Stimulated activated CD4-positive, alpha-beta T cell treated with anti-CD3 and anti-CD28 coated beads, Interleukin-1b, Interleukin-23, amount 100 ng/mL, for 4 hours (primary cell): ENCODE measurements at regions not wholly inside any gene's neighbourhood (a gene's known extent, or its start where the extent isn't known, plus 50 kb on each side); places are given as distances from the start of the nearest gene placed in this dataset.
"Not testable (repeated sequence)": the region's sequence is repeated elsewhere in the genome, so short reads cannot be mapped to it uniquely, and the experiment has no call there.

ENCODE experiments used
- DNase-seq, 2 donors: peaks; one replicate each; pipeline ENCODE4 v3.0.0-alpha.2; 2020; ENCODE audit warnings: low read depth in 2 of 2

DNA sequence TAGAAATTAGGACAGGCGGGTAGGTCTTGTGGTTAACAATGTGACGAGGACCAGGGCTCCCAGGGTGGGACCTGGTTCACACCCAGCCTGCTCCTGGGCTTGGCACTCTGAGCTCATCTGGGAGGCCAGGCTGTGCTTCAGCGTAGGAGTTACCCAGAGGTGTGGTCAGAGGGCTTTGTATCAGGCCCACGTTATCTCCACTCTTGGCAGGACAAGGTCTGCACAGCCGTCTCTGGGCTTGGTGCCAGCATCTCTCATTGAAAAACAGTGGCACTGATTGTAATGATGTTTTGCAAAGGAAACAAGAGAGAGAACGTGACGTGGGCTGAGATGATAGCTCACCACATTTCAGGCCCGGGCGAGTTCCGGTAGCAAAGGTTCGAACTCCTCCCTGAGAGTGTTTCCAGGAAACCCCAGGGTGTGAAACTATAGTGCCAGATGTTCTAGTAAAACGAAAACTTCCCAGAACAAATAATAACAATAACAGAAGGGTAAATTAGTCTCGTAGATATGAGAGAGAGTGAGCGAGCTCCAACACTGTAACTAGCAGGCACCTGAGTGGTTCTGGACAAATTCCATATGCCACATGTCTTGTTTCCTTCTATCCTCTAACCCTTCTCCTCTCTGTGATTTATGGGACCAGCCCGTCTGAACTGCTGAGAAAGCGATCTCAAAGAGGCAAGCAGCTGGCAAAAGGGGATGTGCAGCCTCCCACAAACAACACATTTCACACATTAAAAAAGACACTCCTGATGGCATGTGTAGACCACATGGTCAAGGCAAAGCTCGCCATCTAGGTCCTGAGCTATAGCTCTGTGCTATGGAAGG is 227.3 kb downstream of the KTN1 start:
- DNase-seq = peak; percentile 28 to 57

DNA sequence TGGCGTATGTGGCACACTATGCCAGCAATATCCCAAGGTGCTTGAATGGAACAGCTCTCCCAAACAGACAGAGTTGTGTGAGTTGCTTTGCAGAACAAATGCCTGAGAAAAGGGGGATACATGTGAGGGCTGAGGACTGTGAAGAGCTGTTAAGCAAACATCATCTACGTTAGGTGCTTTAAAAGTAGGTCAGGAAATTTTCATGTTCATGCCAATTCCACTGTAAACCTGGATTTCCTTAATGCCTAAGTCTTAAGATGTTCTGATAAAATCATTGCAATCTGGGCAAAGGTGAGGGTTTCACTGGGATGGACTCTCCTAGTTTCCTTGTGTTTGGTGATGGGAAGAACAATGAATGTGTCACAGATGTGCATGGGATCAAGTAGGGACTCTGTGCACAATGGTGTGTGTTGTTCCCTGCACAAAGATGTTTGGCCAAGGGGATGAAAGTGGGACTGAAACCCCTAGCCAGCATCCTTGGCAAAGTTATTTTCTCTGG is 227.9 kb downstream of the KTN1 start:
- no peak for DNase-seq

DNA sequence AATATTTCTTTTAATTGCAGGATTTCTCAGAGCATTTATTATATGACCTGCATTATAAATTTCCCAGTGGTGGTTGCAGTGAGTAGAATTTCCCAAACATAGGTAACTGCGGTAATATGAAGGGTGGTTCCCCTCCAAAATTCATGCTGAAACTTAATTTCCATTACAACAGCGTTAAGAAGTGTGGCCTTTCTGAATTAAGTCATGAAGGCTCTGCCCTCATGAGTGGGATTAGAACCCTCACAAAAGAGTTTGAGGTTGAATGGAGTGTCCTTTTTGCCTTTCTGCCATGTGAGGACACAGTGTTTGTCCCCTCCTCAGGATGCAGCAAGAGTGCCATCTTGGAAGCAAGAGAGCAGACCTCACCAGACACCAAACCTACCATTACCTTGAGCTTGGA is 233.6 kb downstream of the KTN1 start:
- no peak for DNase-seq

DNA sequence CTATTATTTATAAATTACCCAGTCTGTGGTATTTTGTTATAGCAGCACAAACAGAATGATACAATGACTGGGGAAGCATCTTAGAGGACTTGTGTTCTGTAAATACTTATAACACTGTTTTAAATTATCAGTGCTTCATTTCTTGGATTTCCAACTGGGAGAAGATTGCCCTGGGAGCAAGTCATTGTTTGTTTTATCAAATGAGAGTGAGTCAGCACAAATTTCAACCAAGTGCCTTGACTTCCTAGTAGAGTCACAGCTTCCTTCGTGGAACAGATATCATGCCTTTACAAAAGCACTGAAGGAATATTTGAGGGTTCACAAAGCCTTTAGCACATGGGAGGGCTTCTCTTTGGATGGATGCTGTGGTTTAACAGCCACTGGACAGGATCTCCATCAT is 234.1 kb downstream of the KTN1 start:
- DNase-seq = no peak

DNA sequence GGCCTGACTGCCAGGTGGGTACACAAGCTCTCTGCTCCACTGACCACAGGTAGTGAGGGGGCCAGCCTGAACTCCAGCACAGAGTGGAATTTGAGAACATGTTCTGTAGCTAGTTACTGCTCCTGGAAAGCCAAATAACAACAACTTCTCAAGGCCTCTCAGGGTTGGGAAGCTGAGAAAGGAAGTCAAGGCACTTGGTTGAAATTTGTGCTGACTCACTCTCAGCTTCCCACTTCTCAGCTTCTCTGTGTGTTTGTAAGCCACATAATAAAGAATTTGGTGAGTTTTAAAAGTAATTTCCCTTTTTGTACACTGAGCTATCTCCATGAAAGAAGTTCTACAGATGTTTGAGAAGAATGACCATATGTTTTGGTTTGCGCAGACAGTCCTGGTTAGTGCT is 234.9 kb downstream of the KTN1 start:
- no peak for DNase-seq

DNA sequence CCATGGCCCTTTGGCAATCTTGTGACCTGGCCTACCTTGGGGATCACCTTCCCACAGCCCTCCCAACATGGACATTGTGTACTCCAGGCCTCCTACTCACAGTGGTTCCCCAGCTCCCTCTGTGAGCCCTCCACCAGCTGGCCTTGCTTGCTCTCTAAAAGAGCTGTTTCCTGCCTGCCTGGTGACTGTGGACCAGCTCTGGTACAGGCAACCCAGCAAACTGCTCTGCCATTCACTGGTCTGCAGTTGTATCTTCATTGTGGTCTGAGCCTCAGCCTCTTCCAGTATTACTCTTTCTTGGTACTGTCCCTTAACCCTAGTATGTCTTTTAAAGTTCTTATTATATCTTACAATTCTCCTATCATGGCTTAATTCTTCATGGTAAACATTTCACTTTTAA is 236.2 kb downstream of the KTN1 start:
- DNase-seq = no peak

DNA sequence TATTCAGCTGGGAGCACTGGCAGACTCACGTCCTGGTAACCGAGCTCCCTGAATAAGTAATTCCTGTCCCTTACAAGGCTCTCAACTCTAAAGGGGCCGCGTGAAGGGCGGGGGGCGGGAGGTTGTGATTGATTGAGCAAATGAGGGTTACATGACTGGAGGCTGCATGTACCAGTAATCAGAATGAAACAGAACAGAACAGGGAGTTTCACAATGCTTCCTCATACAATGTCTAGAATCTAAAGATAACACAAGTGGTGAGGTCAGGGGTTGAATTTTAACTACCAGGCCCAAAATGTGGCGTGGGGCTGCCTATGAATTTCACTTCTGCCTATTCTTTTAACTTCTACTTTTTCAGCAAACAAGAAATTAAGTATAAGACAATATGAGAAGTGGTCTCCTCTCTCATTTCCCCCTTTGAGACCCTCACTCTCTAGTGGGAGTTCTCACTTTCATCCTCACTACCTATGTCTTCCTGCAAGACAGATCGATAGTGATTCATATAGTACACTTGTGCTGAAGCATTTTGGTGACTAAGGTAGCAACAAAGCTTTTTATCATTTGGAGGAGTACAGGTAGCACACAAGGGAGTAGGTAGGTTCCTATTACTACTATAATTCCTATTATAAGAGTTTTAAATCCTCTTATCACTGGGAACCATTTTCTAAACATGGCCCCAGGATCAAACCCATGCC is 239.8 kb downstream of the KTN1 start:
- DNase-seq = no peak

DNA sequence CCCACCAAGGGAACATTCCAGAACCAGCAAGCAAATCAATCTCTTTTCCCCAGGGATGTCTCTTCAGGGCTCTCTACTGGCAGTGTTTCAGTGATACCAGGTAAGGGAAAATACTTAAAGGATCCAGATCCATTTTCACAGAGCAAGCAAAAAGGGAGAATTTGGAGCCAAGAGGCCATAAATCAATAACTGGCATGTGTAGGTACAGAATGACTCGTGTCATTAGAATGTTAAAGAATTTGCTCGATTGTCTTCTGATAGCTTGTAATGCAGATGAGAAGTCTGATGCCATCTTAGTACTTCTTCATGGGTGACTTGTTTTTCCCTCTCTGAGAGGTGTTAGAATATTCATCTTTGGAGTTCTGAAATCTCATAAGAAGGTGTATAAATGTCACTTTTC is 242.9 kb downstream of the KTN1 start:
- DNase-seq = no peak

DNA sequence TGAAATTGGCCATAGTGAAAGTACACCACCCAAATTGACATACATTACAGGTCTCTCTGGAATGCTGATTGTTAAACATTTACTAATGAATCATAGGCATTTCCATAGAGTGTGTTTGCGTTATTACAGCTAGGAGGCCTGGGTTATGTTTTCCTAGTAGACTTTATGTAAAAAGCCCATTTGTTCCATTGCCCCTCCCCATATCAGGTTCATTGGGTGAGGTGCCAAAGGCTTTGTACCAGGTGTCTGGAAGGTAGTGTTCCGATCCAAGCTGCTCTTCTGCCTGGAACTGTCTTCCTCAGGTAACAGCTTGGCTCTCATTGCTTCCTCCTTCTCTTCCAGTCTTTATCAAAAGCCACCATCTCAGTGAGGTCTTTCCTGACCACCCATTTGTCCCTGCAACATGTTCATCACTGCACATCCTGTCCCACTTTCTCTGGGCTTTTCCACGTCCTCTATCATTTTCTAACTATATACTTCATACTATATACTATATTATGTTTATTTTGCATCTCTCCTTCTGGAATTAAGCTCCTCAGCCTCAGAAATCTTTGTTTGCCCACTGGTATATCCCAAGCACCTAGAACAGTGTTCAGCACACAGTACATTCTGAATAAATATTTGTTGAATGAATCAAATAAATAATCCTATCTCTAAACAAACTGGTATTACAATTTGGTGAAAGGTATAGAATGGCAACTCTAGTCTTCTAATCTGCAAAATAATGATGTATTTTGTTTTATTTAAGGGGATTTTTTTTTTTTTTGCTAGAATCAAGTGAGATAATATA is 252.3 kb downstream of the KTN1 start:
- no peak for DNase-seq

DNA sequence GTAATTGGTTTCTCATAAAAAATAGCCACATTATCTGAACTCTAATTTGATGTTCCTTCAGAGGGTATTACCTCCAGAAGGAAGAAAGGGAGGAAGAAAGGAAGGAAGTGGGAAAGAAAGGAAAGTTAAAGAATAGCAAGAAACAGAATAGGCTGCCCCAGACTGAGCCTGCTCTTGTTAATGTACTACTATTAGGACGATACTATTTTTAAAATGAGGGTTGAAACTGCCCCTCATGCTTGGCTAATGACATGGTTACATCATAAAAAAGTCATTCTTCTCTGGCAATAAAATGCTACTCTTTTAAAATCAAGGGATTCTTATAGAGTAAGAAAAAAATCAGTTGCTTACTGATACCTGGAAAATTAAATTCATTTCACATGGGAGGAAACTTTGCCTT is 253.0 kb downstream of the KTN1 start:
- DNase-seq = no peak

DNA sequence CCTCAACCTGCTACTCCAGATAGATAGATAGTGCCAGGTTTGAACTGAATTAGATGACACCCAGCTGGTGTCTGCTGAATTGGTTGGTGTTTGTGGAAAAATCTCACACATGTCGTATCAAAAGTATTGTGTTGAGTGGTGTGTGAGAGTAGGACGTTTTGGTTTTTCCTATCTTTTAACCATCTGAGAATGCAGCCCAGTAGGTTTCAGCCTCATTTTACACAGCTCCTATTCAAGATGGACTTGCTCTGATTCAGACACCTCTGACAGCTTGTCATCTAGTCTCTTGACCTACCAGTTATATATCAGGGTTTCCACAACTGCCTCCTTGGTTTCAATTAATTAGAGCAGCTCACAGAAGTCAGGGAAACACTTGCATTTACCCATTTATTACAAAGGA is 254.4 kb downstream of the KTN1 start:
- DNase-seq = no peak

DNA sequence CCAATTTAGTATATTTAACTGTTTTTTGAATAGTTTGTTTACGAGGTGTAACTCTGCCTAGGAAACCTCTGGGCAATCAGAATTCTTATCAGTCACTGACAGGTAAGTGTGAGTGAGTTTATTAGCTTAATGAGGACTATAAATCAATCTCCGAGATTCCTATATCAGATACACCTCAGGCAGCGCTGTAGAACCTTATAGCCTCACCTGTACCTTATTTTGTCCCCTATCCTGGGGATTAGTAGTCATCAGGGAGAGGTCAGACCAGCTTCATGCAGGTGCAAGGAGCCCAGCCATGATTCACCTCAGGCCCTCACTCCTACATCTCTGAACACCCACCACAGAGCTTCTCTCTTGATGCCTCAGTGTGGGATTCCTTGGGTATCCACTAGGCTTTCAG is 256.0 kb downstream of the KTN1 start:
- no peak for DNase-seq

DNA sequence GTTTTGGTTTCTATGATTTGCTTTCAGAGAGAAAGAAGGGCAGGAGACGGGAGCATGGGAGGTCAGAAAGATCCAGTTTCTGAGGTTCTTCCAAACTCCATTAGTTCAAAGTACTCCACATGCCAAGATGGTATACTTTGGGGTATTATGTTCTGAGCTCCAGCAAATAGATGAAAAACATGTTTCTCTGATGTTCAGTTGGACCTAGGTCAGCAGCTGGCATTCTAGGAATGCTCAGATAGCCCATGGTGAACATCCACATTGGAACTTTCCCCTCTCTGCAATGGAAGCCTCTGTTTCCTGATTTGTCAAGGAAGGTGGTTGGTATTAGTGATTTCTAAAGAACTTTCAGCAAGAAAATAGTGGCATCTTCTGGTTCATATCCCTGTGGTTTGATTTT is 257.5 kb downstream of the KTN1 start:
- no peak for DNase-seq

DNA sequence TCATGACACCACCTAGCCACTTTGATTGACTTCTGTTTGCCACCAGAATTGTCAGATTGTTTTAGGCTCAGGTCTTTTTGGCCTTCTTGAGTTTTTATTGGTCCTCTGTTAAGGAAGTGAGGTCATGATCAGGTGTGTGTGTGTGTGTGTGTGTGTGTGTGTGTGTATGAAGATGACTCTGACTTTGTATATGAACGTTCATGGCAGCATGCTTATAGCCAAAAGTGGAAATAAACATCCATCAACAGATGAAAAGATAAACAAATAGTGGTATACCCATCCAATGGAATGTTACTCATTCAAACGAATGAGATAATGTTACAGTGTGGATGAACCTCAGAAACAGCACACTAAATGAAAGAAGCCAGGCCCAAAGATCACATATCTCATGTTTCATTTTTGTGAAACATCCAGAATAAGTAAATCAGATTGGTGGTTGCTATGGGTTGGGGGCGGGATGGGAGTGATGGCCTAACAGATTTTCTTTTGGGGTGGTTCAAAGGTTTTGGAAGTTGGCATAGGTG is 258.6 kb downstream of the KTN1 start:
- no peak for DNase-seq

DNA sequence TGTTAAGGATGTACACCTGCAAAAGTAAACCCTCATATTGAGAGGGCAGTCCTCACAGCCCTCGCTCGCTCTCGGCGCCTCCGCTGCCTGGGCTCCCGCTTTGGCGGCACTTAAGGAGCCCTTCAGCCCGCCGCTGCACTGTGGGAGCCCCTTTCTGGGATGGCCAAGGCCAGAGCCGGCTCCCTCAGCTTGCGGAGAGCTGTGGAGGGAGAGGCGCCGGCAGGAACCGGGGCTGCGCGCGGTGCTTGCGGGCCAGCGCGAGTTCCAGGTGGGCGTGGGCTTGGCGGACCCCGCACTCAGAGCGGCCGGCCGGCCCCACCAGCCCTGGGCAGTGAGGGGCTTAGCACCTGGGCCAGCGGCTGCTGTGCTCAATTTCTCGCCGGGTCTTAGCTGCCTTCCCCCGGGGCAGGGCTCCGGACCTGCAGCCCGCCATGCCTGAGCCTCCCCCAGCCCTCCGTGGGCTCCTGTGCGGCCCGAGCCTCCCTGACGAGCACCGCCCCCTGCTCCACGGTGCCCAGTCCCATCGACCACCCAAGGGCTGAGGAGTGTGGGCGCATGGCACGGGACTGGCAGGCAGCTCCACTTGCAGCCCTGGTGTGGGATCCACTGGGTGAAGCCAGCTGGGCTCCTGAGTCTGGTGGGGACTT is 259.4 kb downstream of the KTN1 start:
- DNase-seq = not testable (repeated sequence)

DNA sequence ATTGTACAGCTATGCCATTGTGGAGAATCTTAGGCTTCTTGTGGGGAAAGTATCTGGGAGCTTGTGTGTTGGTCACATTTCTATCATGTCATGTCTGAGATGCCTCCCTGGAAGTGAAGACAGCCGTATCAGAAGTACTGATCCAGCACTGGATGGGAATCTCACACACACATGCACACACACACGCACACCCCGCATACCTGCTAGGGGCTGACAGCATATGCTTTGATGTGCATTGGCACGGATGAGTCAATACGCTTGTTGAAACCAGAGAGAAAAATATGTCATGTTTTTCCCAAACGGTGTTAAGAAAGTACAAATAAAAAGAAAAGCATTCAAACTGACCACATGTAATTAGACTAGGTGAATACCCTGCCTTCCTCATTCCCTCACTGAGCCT is 260.8 kb downstream of the KTN1 start:
- no peak for DNase-seq

DNA sequence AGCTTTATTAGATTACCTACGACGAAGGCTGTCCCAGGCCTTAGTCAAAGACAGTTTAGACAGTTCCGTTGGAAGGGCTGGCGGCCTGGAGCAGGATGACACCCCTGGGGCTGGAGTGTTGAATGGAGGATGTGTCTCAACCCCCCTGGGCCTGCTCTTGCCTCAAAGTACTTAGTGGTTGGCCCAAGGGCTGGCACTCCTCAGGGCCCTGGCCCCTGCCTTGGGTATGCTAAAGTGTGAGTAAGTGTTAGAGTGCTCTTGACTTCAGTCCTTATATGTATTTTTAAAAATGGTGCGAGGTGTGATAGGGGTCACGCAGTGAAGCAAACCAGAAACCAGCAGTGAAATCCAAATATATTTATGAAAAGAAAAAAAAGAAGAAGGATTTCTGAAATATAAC is 261.6 kb downstream of the KTN1 start:
- no peak for DNase-seq

DNA sequence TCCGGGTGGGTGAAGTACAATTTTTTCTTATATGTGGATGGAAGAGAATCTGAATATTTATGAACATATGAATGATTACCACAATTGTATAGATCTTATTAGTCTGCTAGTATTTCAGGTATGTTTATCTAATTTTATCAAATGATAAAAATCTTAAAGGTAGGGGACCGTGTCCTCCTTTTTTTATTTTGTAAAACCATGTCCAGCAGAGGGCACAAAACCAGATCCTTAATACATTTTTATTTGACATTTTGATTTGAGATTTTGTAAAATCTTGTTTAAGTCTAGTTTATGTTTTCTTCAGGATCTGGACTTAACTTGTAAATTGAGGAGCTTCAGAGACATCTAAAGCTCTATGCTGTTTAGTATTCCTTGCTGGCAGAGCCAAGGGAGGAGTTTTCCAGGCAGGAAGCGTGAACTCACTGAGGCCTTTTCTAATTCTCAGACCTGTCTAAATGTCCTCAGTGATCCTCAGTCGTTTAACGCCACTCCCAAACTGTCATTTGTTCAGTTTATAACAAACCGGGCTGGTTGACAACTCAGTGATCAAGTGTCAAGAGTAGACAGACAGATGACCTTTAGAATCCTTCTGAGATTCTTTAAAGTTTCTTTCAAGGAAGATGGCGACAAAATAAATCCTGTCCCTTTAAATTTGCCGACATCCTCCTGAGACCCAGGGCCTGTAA is 263.9 kb downstream of the KTN1 start:
- DNase-seq = no peak

DNA sequence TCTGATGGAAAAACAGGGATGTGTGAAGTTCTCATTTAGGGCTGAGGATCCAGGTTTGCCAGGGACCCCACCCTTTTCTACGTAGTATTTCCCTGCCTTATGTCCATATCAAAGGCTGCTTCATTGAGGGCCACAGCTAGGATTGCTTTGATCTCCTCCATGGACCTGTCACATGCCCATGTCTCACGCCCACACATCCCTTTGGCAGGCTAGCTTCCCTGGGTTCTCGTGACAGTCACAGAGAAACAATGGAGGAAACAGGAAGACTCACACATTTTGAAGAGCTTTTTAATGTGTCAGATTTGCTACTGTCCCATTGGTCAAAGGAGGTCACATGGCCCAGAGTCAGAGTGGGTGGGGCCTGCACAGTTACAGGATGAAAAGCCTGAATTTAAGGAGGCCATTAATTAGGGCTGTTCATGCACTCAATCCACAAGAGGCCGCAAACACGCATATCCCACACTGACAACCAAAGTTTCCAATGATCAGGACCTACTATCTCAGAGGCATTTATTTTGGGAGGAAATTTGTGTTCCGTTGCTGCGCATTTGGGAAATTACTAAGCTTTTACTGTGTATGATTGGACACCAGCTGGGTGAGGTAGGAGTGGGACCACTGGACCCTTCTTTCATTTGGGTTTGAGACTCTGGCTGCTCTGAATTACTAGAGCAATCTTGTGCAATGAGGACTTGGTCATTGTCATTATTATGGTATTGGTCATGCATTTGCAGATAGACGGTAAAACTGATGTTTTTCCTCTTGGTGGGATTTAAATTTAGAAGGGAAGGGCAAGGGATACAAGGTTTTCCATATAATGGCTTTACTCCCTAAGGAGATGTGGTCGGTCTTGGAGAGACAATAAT is 266.2 kb downstream of the KTN1 start:
- DNase-seq = no peak

DNA sequence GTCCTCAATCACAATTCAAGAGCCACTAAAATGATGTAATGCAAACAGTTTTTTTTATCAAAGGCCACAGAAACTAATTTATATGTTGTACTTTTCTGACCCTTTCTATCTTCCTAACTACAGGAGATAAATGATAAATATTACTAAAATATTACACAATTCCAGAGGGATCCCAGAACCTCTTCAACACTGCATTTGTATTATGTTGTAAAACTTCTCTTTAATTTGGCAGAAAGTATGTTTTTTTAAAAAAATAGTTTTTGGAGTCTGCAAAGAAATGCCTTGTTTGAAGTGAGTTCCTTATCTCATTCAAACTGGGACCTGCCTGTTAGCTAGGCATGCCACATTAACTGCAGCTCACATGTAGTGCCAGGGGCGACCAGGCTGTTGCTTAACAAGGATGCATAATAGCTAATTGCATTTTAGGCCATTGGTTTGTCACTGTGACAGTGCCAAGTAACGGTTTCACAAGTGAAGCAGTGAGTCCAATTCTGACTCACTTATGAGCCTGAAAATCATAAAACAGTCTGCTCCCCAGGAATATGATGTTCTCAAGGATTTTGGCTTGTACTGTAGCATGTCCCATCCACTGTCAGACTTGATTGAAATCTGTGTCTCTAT is 266.9 kb downstream of the KTN1 start:
- DNase-seq = no peak
